SK-N-SH (cell line): ENCODE measurements at regions not wholly inside any gene's neighbourhood (a gene's known extent, or its start where the extent isn't known, plus 50 kb on each side); places are given as distances from the start of the nearest gene placed in this dataset.

ENCODE experiments used
- CTCF ChIA-PET: fragments of 300-600, 350-600 bp; formaldehyde crosslinking; extraction: SDS; loops from one replicate; lab custom pipeline; 2021; lab: Yijun Ruan, JAX
- POLR2A ChIA-PET: fragments of 350-600 bp; sonication (Branson Sonifier 250); formaldehyde crosslinking; extraction: SDS; loops from one replicate; lab custom pipeline; 2020; ENCODE audit warnings: antibody characterized with exemption, inconsistent platforms; lab: Yijun Ruan, JAX
- DNase-seq: peaks from one replicate; pipeline ENCODE4 v3.0.0; 2012
- H2AFZ ChIP-seq: fragments of 200-600 bp; sonication (generic); 2 replicates; pipeline ENCODE4 v1.8.1; 2016; ENCODE audit warnings: antibody characterized with exemption, mild to moderate bottlenecking, low read depth
- H3F3A ChIP-seq: fragments of 200-600 bp; sonication (generic); replicated peaks from 2 replicates; pipeline ENCODE3; 2016; ENCODE audit warnings: antibody characterized with exemption, mild to moderate bottlenecking; ENCODE audit not compliant: insufficient read depth
- H3K27ac ChIP-seq, 2 experiments: fragments of 200-500 bp in 1 of 2; fragments of 200-600 bp in 1 of 2; sonication (Bioruptor generic) in 1 of 2; sonication (generic), shearing (Covaris generic) in 1 of 2; 2 replicates each; pipeline versions ENCODE4 v1.5.1 to v1.6.1; 2014 to 2016; ENCODE audit warnings: low read depth in 2 of 2, inconsistent platforms in 1 of 2, low read length in 1 of 2, mild to moderate bottlenecking in 1 of 2, mixed read lengths in 1 of 2
- H3K27me3 ChIP-seq: fragments of 200-600 bp; sonication (generic), shearing (Covaris generic); 2 replicates; pipeline ENCODE4 v1.6.1; 2016; ENCODE audit warnings: mixed run types; ENCODE audit not compliant: insufficient read depth
- H3K36me3 ChIP-seq, 2 experiments: fragments of 200-500 bp in 1 of 2; fragments of 200-600 bp in 1 of 2; sonication (Bioruptor generic) in 1 of 2; sonication (generic) in 1 of 2; replicated peaks in 1 of 2; 2 replicates each; pipeline versions ENCODE3 to v1.5.1; 2014 to 2016; ENCODE audit warnings: low read length in 1 of 2, mild to moderate bottlenecking in 1 of 2; ENCODE audit not compliant: insufficient read depth in 2 of 2, control insufficient read depth in 1 of 2
- H3K4me1 ChIP-seq, 2 experiments: fragments of 200-500 bp in 1 of 2; fragments of 200-600 bp in 1 of 2; sonication (Bioruptor generic) in 1 of 2; sonication (generic), shearing (Covaris generic) in 1 of 2; 2 replicates each; pipeline versions ENCODE4 v1.5.1 to v1.6.1; 2014 to 2016; ENCODE audit warnings: low read depth in 1 of 2, low read length in 1 of 2, mixed run types in 1 of 2; ENCODE audit not compliant: insufficient read depth in 2 of 2, control insufficient read depth in 1 of 2
- H3K4me2 ChIP-seq: fragments of 200-600 bp; sonication (generic), shearing (Covaris generic); 2 replicates; pipeline ENCODE4 v1.6.1; 2017; ENCODE audit warnings: mixed run types
- H3K4me3 ChIP-seq, 2 experiments: fragments of 200-500 bp in 1 of 2; fragments of 200-600 bp in 1 of 2; sonication (Bioruptor generic) in 1 of 2; sonication (generic), shearing (Covaris generic) in 1 of 2; 2 replicates each; pipeline versions ENCODE4 v1.5.1 to v1.8.1; 2014 to 2016; ENCODE audit warnings: low read depth in 2 of 2, inconsistent platforms in 1 of 2, low read length in 1 of 2, mild to moderate bottlenecking in 1 of 2, mixed read lengths in 1 of 2, moderate library complexity in 1 of 2
- H3K79me2 ChIP-seq: fragments of 200-600 bp; sonication (generic); 2 replicates; pipeline ENCODE4 v1.8.1; 2017; ENCODE audit warnings: mild to moderate bottlenecking; ENCODE audit not compliant: insufficient read depth
- H3K9ac ChIP-seq: fragments of 200-600 bp; sonication (generic); 2 replicates; pipeline ENCODE4 v1.6.1; 2017; ENCODE audit warnings: mixed run types
- H3K9me2 ChIP-seq: fragments of 200-600 bp; sonication (generic); 2 replicates; pipeline ENCODE4 v1.6.1; 2017; ENCODE audit warnings: mixed run types
- H3K9me3 ChIP-seq: fragments of 200-600 bp; sonication (generic); 2 replicates; pipeline ENCODE4 v1.6.1; 2017; ENCODE audit warnings: mixed run types, mild to moderate bottlenecking, moderate library complexity
- H4K20me1 ChIP-seq: fragments of 200-600 bp; sonication (generic); 2 replicates; pipeline ENCODE4 v1.6.1; 2017; ENCODE audit warnings: mild to moderate bottlenecking, mixed run types; ENCODE audit not compliant: insufficient read depth
- CHD2 ChIP-seq: fragments of 150-350 bp; IDR thresholded peaks from 2 replicates; pipeline ENCODE4 v1.6.1; 2018; ENCODE audit warnings: low read length; ENCODE audit not compliant: partially characterized antibody
- CTCF ChIP-seq: fragments of 200-600 bp; sonication (generic); IDR thresholded peaks from 2 replicates; pipeline ENCODE4 v1.6.1; 2017; ENCODE audit warnings: antibody characterized with exemption, mild to moderate bottlenecking, moderate library complexity
- EP300 ChIP-seq, 2 experiments: IDR thresholded peaks; 2 replicates each; pipeline versions ENCODE4 v1.4.0 to v1.6.1; 2012; ENCODE audit warnings: borderline replicate concordance in 1 of 2, low read depth in 1 of 2, low read length in 1 of 2
- EZH2phosphoT487 ChIP-seq: fragments of 200-600 bp; sonication (generic); IDR thresholded peaks from 2 replicates; pipeline ENCODE4 v1.6.1; 2017; ENCODE audit warnings: low read depth, mixed run types, mild to moderate bottlenecking, antibody characterized with exemption, moderate library complexity, borderline replicate concordance
- FOXM1 ChIP-seq: IDR thresholded peaks from 2 replicates; pipeline ENCODE4 v1.4.0; 2012; ENCODE audit warnings: low read depth, mild to moderate bottlenecking
- GATA2 ChIP-seq: sonication (generic); formaldehyde crosslinking; IDR thresholded peaks from 2 replicates; pipeline ENCODE4 v1.5.0; 2020; ENCODE audit warnings: mild to moderate bottlenecking, missing genetic modification reagents
- MEF2A ChIP-seq: IDR thresholded peaks from 2 replicates; pipeline ENCODE4 v1.4.0; 2012; ENCODE audit warnings: low read depth, borderline replicate concordance
- NRF1 ChIP-seq: IDR thresholded peaks from 2 replicates; pipeline ENCODE4 v1.6.1; 2012; ENCODE audit warnings: low read depth, mild to moderate bottlenecking, low read length
- PBX3 ChIP-seq: IDR thresholded peaks from 2 replicates; pipeline ENCODE4; 2012
- RAD21 ChIP-seq: IDR thresholded peaks from 2 replicates; pipeline ENCODE4 v1.6.1; 2012; ENCODE audit warnings: mild to moderate bottlenecking, low read length
- RFX5 ChIP-seq: IDR thresholded peaks from 2 replicates; pipeline ENCODE4 v1.6.1; 2012; ENCODE audit warnings: mild to moderate bottlenecking, improper control_type of control experiment, low read length
- SMC3 ChIP-seq: IDR thresholded peaks from 2 replicates; pipeline ENCODE4 v1.6.1; 2012; ENCODE audit warnings: low read depth, low read length, improper control_type of control experiment
- TAF1 ChIP-seq: IDR thresholded peaks from 2 replicates; pipeline ENCODE4 v1.6.1; 2012; ENCODE audit warnings: low read depth, mild to moderate bottlenecking, low read length, moderate library complexity, borderline replicate concordance
- TCF12 ChIP-seq: IDR thresholded peaks from 2 replicates; pipeline ENCODE4 v1.4.0; 2012
- USF1 ChIP-seq: IDR thresholded peaks from 2 replicates; pipeline ENCODE4 v1.4.0; 2012; ENCODE audit warnings: low read depth, borderline replicate concordance
- USF2 ChIP-seq: fragments of 150-350 bp; IDR thresholded peaks from 2 replicates; pipeline ENCODE4 v1.6.1; 2017; ENCODE audit warnings: antibody characterized with exemption, low read length, low read depth, borderline replicate concordance
- YY1 ChIP-seq: IDR thresholded peaks from 2 replicates; pipeline ENCODE4 v1.4.0; 2012; ENCODE audit warnings: low read depth, mild to moderate bottlenecking
- ZBTB33 ChIP-seq: IDR thresholded peaks from 2 replicates; pipeline ENCODE4 v1.4.0; 2012; ENCODE audit warnings: low read depth, borderline replicate concordance
- WGBS: methylation state at CpG from one replicate; pipeline ENCODE4 v1.1.6; 2017; ENCODE audit warnings: low lambda C conversion rate; 5-methylcytosine and 5-hydroxymethylcytosine counted together

GRCh38 chr14:34300882-34301734 is 160.9 kb downstream of the SPTSSA start:
- no peaks in the 10 kb centered on the region for H3K79me2 ChIP-seq
- no peaks in the 10 kb centered on the region for H3F3A ChIP-seq
- CTCF ChIA-PET: interaction anchor here (0.7 to 7.0 kb wide), 8 partner anchors 10 to 508 kb away, joined by 3 to 44 read pairs (median 4); no protein-coding TSS in a partner anchor
- no peak overlapping the region; a peak in 1 of 4 replicates for H3K4me3 ChIP-seq
- no peak overlapping the region for H3K27ac ChIP-seq
- no peaks in the 10 kb centered on the region for H4K20me1 ChIP-seq
- no peaks in the 10 kb centered on the region for H3K9me3 ChIP-seq
- H3K9ac ChIP-seq: no peak overlapping the region
- no peaks in the 10 kb centered on the region for H3K9me2 ChIP-seq
- no peak overlapping the region for H3K4me2 ChIP-seq
- peak; percentile 49 for DNase-seq
- TF ChIP-seq ZBTB33: no peak
- no peak for TF ChIP-seq EZH2phosphoT487
- peak; percentile 36; the same call in 1 of the 2 replicates for TF ChIP-seq SMC3
- TF ChIP-seq MEF2A: no peak
- TF ChIP-seq USF1: no peak
- no peak for TF ChIP-seq TCF12
- no peak for TF ChIP-seq NRF1
- TF ChIP-seq FOXM1: no peak
- no peak for TF ChIP-seq YY1
- TF ChIP-seq CHD2: no peak
- no peak for TF ChIP-seq TAF1
- TF ChIP-seq USF2: no peak
- no peak for TF ChIP-seq EP300 (IDR thresholded peaks at IDR 0.05; ENCODE audit: borderline replicate concordance in 1 of 2, low read depth in 1 of 2, low read length in 1 of 2)
- TF ChIP-seq CTCF: peak; percentile 61
- peak; percentile 25; the same call in 1 of the 2 replicates for TF ChIP-seq GATA2 (CRISPR knock-in tag)
- TF ChIP-seq PBX3: no peak
- TF ChIP-seq RAD21: peak; percentile 67
- no peak for TF ChIP-seq RFX5
- TF ChIP-seq, all 33 proteins: peak for 4
- Histone ChIP-seq H3K4me1 (no peaks in the 10 kb centered on the region; a peak in 1 of 4 replicates), H3K27me3 (no peaks in the 10 kb centered on the region; the same call in 1 of the 2 replicates), H3K36me3 (no peaks in the 10 kb centered on the region), H2AFZ (no peak overlapping the region)
- POLR2A ChIA-PET: no interaction called here
- 40% methylated on average over 3 of the region's 3 CpGs for WGBS
